Esophagus squamous epithelium (tissue), 5 donors: ENCODE measurements at regions not wholly inside any gene's neighbourhood (a gene's known extent, or its start where the extent isn't known, plus 50 kb on each side); places are given as distances from the start of the nearest gene placed in this dataset.

ENCODE experiments used
- DNase-seq: peaks from one replicate; lab custom pipeline; 2025; lab: John Stamatoyannopoulos, UW
- H3K27ac ChIP-seq, 4 donors: fragments of 200-600 bp; sonication (generic); one replicate each; pipeline ENCODE4 v1.5.1; 2016 to 2019; ENCODE audit warnings: mild to moderate bottlenecking in 1 of 4
- H3K27me3 ChIP-seq, 4 donors: fragments of 200-600 bp; sonication (generic); 1 replicate in 3 of 4; 2 replicates in 1 of 4; pipeline versions ENCODE4 v1.5.1 to v1.6.0; 2017 to 2021; ENCODE audit warnings: antibody characterized with exemption in 1 of 4
- H3K36me3 ChIP-seq, 3 donors: fragments of 200-600 bp; sonication (generic); one replicate each; pipeline ENCODE4 v1.5.1; 2016 to 2019
- H3K4me1 ChIP-seq, 3 donors: fragments of 200-600 bp; sonication (generic); one replicate each; pipeline ENCODE4 v1.5.1; 2017 to 2019
- H3K4me3 ChIP-seq, 4 donors: fragments of 200-600 bp; sonication (generic); 1 replicate in 3 of 4; 2 replicates in 1 of 4; pipeline ENCODE4 v1.5.1; 2016 to 2019; ENCODE audit warnings: mild to moderate bottlenecking in 2 of 4, moderate library complexity in 1 of 4
- H3K9me3 ChIP-seq, 3 donors: fragments of 200-600 bp; sonication (generic); one replicate each; pipeline ENCODE4 v1.5.1; 2016 to 2019
- POLR2A ChIP-seq, 4 donors: fragments of 450-650 bp; IDR thresholded peaks; one replicate each; pipeline ENCODE4 v1.6.1; 2017; ENCODE audit warnings: antibody characterized with exemption in 4 of 4, mild to moderate bottlenecking in 4 of 4, moderate library complexity in 3 of 4
- WGBS, 2 donors: methylation state at CpG; one replicate each; pipeline ENCODE4 v1.1.5; 2018; 5-methylcytosine and 5-hydroxymethylcytosine counted together
- intact Hi-C: fragments of 100-400 bp; cut with DNase I; formaldehyde crosslinking; loops from one replicate; pipeline ENCODE4 v1.15.0; 2022
- TF ChIP-seq, protein P1 (sequence below), 6 experiments: fragments of 450-650 bp in 4 of 6; fragments of 200-600 bp in 2 of 6; sonication (generic) in 2 of 6; IDR thresholded peaks; one replicate each; pipeline ENCODE4 v1.5.1; 2016 to 2019; ENCODE audit warnings: antibody characterized with exemption in 6 of 6, mild to moderate bottlenecking in 4 of 6, moderate library complexity in 4 of 6
- donor health status: DM: yes; HTN: yes; CAD: no.

DNA sequence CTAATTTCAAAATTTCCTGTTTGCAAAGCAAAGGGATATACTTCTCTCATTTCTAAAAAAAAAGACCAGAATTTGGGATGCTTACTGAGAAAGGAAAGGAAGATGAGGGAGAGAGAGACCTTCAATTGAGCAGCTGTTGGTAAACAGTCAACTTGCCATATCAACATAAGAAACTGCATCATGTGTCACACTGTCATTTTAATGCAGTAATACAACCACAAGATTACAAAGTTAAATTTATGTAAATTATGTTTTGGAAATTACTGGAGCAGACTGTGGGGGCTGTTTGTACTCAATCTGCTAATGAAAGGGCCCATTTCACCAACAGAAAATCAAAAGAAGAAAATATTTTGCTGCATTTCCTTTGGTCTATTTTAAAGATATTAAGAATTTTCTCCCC, 370.4 kb upstream of the TMPO start:
- H3K4me1 ChIP-seq, result no peaks in the 10 kb centered on the region
- H3K9me3 ChIP-seq, result no peaks in the 10 kb centered on the region
- intact Hi-C loops, result no loop called here
- no peak for DNase-seq
- H3K36me3 ChIP-seq, result no peaks in the 10 kb centered on the region
- H3K4me3 ChIP-seq, result no peak overlapping the region
- no peaks in the 10 kb centered on the region for H3K27me3 ChIP-seq
- TF ChIP-seq POLR2A (IDR thresholded peaks at IDR 0.05), result no peak
- TF ChIP-seq, protein P1, sequence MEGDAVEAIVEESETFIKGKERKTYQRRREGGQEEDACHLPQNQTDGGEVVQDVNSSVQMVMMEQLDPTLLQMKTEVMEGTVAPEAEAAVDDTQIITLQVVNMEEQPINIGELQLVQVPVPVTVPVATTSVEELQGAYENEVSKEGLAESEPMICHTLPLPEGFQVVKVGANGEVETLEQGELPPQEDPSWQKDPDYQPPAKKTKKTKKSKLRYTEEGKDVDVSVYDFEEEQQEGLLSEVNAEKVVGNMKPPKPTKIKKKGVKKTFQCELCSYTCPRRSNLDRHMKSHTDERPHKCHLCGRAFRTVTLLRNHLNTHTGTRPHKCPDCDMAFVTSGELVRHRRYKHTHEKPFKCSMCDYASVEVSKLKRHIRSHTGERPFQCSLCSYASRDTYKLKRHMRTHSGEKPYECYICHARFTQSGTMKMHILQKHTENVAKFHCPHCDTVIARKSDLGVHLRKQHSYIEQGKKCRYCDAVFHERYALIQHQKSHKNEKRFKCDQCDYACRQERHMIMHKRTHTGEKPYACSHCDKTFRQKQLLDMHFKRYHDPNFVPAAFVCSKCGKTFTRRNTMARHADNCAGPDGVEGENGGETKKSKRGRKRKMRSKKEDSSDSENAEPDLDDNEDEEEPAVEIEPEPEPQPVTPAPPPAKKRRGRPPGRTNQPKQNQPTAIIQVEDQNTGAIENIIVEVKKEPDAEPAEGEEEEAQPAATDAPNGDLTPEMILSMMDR (IDR thresholded peaks at IDR 0.05), result no peak
- H3K27ac ChIP-seq, result no peak overlapping the region

DNA sequence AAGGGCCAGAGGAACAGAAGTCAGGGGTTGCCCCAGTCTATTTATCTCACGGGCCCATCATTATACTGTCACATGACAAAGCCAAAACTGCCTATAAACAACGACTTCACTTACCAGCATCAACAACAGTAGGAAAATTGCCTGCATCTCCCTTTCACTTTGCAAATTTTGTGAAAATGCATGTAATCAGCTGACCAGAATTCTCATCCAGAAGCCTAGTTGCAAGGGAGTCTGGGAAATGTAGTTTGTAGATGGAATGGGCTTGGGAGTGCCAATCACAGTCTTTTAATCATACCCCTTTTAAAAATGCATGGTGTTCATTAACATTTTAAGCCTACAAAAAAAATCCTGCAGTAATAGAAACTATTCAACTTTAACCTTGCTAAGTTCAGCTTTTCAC, 369.3 kb upstream of the TMPO start:
- Histone ChIP-seq H3K4me1 (no peaks in the 10 kb centered on the region), H3K4me3 (no peak overlapping the region), H3K27me3 (no peaks in the 10 kb centered on the region), H3K27ac (no peak overlapping the region), H3K36me3 (no peaks in the 10 kb centered on the region), H3K9me3 (no peaks in the 10 kb centered on the region)
- TF ChIP-seq, protein P1 (IDR thresholded peaks at IDR 0.05), result no peak
- TF ChIP-seq POLR2A (IDR thresholded peaks at IDR 0.05), result no peak
- no peak for DNase-seq
- intact Hi-C loops, result no loop called here
- WGBS, 2 donors, result 67 to 83% methylated on average over 2 of the region's 2 CpGs

DNA sequence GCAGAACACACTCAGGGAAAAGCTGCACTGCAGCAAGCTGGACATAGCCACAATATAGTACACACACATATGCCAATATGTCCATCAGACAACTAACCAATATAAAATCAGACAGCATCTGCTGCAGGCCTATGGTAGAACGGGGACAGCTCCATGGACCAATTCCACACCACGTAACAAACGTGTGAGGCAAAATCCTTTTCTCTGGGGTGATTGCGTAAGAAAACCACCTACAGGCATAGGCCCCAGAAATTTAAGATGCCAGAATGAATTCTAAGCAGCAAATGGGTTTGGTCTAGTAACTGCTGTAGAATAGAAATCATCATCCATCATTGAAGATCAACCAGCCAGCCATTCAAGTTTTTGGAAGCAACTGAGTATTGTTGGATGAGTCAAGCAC, 368.9 kb upstream of the TMPO start:
- DNase-seq, result no peak
- no peak for TF ChIP-seq POLR2A (IDR thresholded peaks at IDR 0.05)
- TF ChIP-seq, protein P1 (IDR thresholded peaks at IDR 0.05), result no peak
- H3K9me3 ChIP-seq, result no peaks in the 10 kb centered on the region
- 46 to 78% methylated on average over 4 of the region's 4 CpGs for whole genome bisulfite sequencing, 2 donors
- intact Hi-C loops, result no loop called here
- H3K27me3 ChIP-seq, result no peaks in the 10 kb centered on the region
- no peaks in the 10 kb centered on the region for H3K4me1 ChIP-seq
- no peak overlapping the region for H3K4me3 ChIP-seq
- H3K36me3 ChIP-seq, result no peaks in the 10 kb centered on the region
- no peak overlapping the region for H3K27ac ChIP-seq

DNA sequence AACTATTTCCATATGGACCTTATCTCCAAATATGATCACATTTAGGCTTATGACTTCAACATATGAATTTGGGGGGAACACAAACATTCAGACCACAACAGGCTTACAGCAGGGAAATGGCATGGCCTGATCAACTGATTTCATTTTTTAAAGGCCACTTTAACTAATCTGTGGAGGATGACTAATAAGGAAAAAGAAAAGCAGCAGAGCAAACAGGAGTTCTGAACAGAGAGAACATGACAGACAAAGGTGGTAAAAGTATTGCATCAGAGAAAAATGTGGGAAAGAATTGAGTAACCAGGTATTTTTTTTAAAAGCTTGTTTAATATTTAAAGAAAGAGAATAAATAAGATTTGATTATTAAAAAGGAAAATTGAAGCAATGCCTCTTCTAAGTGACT, 366.1 kb upstream of the TMPO start:
- no peaks in the 10 kb centered on the region for H3K4me1 ChIP-seq
- intact Hi-C loops, result no loop called here
- DNase-seq, result no peak
- H3K36me3 ChIP-seq, result no peaks in the 10 kb centered on the region
- no peaks in the 10 kb centered on the region for H3K27me3 ChIP-seq
- H3K9me3 ChIP-seq, result no peaks in the 10 kb centered on the region
- no peak overlapping the region for H3K27ac ChIP-seq
- TF ChIP-seq, protein P1 (IDR thresholded peaks at IDR 0.05), result no peak
- no peak for TF ChIP-seq POLR2A (IDR thresholded peaks at IDR 0.05)
- no peak overlapping the region for H3K4me3 ChIP-seq

DNA sequence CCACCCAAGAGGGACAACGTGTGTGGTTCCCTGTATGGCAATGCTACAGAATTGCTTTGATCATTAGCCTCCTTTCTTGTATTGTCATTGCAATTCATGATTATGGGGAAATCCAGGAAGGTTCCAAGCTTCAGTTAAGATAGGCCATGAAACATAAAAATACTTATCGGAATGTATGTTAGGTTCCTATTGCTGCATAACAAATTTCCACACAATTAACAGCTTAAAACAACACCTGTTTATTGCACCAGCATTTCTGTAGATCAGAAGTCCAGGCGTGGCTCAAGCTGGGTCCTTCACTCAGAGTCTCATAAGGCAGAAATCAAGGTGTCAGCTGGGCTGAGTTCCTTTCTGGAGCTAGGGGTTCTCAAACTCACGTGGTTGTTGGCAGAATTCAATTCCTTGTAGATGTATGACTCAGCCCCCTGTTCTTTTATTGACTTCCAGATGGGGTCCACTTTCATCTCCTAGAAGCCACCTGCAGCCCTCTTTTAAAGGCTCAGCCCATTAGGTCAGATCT, 365.6 kb upstream of the TMPO start:
- DNase-seq, result no peak

More for the DNA sequence above, 365.6 kb upstream of the TMPO start:
- TF ChIP-seq POLR2A (IDR thresholded peaks at IDR 0.05), result no peak
- TF ChIP-seq, protein P1 (IDR thresholded peaks at IDR 0.05), result no peak
- intact Hi-C loops, result no loop called here
- Histone ChIP-seq H3K27me3 (no peaks in the 10 kb centered on the region), H3K36me3 (no peaks in the 10 kb centered on the region), H3K4me1 (no peaks in the 10 kb centered on the region), H3K27ac (no peak overlapping the region), H3K4me3 (no peak overlapping the region), H3K9me3 (no peaks in the 10 kb centered on the region)
- 68 to 71% methylated on average over 4 of the region's 4 CpGs for WGBS, 2 donors
